Endodermal cell (in vitro differentiated cells): ENCODE measurements at regions not wholly inside any gene's neighbourhood (a gene's known extent, or its start where the extent isn't known, plus 50 kb on each side); places are given as distances from the start of the nearest gene placed in this dataset.
"Not testable (repeated sequence)": the region's sequence is repeated elsewhere in the genome, so short reads cannot be mapped to it uniquely, and the experiment has no call there.

Source experiments
- DNase-seq: peaks from one replicate; pipeline ENCODE4 v3.0.0-alpha.2; 2017
- H3K27ac ChIP-seq: 2 replicates; pipeline ENCODE4 v1.5.1; 2013; ENCODE audit warnings: mild to moderate bottlenecking, low read depth, low read length, moderate library complexity
- H3K27me3 ChIP-seq: 2 replicates; pipeline ENCODE4 v1.6.1; 2013; ENCODE audit warnings: mild to moderate bottlenecking, low read length, moderate library complexity; ENCODE audit not compliant: insufficient read depth, control insufficient read depth, poor library complexity, severe bottlenecking
- H3K36me3 ChIP-seq: 2 replicates; pipeline ENCODE4 v1.7.0; 2013; ENCODE audit warnings: mild to moderate bottlenecking, low read length, moderate library complexity; ENCODE audit not compliant: control insufficient read depth, insufficient read depth
- H3K4me1 ChIP-seq: one replicate; pipeline ENCODE4 v1.7.0; 2013; ENCODE audit warnings: low read length; ENCODE audit not compliant: control insufficient read depth, insufficient read depth
- H3K4me3 ChIP-seq: 2 replicates; pipeline ENCODE4 v1.5.1; 2013; ENCODE audit warnings: mild to moderate bottlenecking, low read length, moderate library complexity
- H3K9ac ChIP-seq: 2 replicates; pipeline ENCODE4 v1.6.1; 2013; ENCODE audit warnings: mild to moderate bottlenecking, low read length, moderate library complexity; ENCODE audit not compliant: poor library complexity, severe bottlenecking; ENCODE audit errors: extremely low read depth
- H3K9me3 ChIP-seq: 2 replicates; pipeline ENCODE4 v1.6.1; 2013; ENCODE audit warnings: mild to moderate bottlenecking, low read length, moderate library complexity; ENCODE audit not compliant: control insufficient read depth
- H3K27ac Mint-ChIP-seq: 2 replicates; pipeline ENCODE4 v1.8.0; 2020; ENCODE audit warnings: mixed read lengths
- H3K27me3 Mint-ChIP-seq: 2 replicates; pipeline ENCODE4 v1.8.0; 2021; ENCODE audit warnings: mild to moderate bottlenecking, mixed read lengths; ENCODE audit not compliant: insufficient read depth
- H3K36me3 Mint-ChIP-seq: 2 replicates; pipeline ENCODE4 v1.8.0; 2020; ENCODE audit warnings: low read depth, mixed read lengths
- H3K4me1 Mint-ChIP-seq: 2 replicates; pipeline ENCODE4 v1.8.0; 2020; ENCODE audit warnings: mixed read lengths
- H3K4me3 Mint-ChIP-seq: 2 replicates; pipeline ENCODE4 v1.8.0; 2020; ENCODE audit warnings: mild to moderate bottlenecking, moderate library complexity, mixed read lengths
- H3K9me3 Mint-ChIP-seq: 2 replicates; pipeline ENCODE4 v1.8.0; 2020; ENCODE audit warnings: mild to moderate bottlenecking, mixed read lengths
- WGBS, 2 experiments: methylation state at CpG; one replicate each; pipeline versions ENCODE4 v1.1.5 to v1.1.7; 2013; ENCODE audit warnings: missing lambda C conversion rate in 2 of 2, mixed read lengths in 1 of 2; ENCODE audit not compliant: insufficient coverage in 1 of 2, insufficient read length in 1 of 2; 5-methylcytosine and 5-hydroxymethylcytosine counted together
- TF ChIP-seq, protein P1 (sequence below): fragments of 200-600 bp; sonication (generic); conservative IDR thresholded peaks from 2 replicates; pipeline ENCODE4 v1.5.0; 2021; ENCODE audit warnings: antibody characterized with exemption, mild to moderate bottlenecking

DNA sequence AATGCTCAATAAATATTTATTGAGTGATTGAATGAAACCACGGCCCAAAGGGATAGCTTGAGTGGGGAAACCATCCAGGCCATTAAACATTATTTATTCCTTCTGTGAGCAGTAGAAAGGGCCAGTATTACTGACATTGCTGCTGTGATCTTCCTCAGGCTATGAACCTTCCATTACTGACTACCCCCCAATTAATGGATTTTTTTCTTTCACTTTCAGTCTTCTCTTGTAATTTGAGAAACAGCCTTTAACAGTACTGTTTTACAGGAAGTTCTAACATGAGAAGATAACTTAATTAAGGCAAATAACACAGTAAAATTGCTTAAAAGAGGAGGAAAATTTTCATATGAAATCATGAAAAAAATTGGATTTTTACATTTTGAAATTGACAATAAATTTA is 629.5 kb downstream of the TRHDE start:
- 86% methylated on average over 1 of the region's 1 CpG; no CpG with 5 or more reads in 1 of the 2 experiments for WGBS, 2 experiments
- Histone ChIP-seq H3K4me3 (no peak overlapping the region), H3K9ac (no peak overlapping the region), H3K36me3 (no peaks in the 10 kb centered on the region), H3K27me3 (no peaks in the 10 kb centered on the region), H3K4me1 (no peaks in the 10 kb centered on the region), H3K27ac (no peak overlapping the region), H3K9me3 (no peaks in the 10 kb centered on the region)
- no peak for DNase-seq
- TF ChIP-seq, protein P1, sequence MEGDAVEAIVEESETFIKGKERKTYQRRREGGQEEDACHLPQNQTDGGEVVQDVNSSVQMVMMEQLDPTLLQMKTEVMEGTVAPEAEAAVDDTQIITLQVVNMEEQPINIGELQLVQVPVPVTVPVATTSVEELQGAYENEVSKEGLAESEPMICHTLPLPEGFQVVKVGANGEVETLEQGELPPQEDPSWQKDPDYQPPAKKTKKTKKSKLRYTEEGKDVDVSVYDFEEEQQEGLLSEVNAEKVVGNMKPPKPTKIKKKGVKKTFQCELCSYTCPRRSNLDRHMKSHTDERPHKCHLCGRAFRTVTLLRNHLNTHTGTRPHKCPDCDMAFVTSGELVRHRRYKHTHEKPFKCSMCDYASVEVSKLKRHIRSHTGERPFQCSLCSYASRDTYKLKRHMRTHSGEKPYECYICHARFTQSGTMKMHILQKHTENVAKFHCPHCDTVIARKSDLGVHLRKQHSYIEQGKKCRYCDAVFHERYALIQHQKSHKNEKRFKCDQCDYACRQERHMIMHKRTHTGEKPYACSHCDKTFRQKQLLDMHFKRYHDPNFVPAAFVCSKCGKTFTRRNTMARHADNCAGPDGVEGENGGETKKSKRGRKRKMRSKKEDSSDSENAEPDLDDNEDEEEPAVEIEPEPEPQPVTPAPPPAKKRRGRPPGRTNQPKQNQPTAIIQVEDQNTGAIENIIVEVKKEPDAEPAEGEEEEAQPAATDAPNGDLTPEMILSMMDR, result no peak
- H3K9me3 Mint-ChIP-seq, result no peaks in the 10 kb centered on the region
- H3K27me3 Mint-ChIP-seq, result no peaks in the 10 kb centered on the region
- H3K4me1 Mint-ChIP-seq, result no peaks in the 10 kb centered on the region
- H3K4me3 Mint-ChIP-seq, result no peak overlapping the region
- H3K27ac Mint-ChIP-seq, result no peak overlapping the region
- no peaks in the 10 kb centered on the region for H3K36me3 Mint-ChIP-seq

DNA sequence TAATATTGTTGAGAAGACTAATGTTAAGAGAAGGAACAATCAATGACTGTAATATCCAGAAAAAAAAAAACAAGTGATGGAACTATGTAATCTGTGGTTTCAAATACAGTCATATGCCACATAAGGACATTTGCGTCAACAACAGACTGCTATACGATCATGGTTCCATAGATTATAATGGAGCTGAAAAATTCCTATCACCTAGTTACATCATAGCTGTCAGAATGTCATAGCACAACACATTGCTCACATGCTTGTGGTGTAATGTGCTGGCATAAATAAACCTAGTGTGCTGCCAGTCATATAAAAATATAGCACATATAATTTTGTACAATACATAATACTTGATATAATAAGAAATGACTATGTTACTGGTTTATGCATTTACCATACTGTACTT is 653.5 kb downstream of the TRHDE start:
- no peaks in the 10 kb centered on the region for H3K4me1 Mint-ChIP-seq
- no peak for DNase-seq
- H3K27me3 ChIP-seq, result no peaks in the 10 kb centered on the region
- H3K9me3 ChIP-seq, result no peaks in the 10 kb centered on the region
- no peak overlapping the region for H3K4me3 Mint-ChIP-seq
- no peaks in the 10 kb centered on the region for H3K36me3 Mint-ChIP-seq
- TF ChIP-seq, protein P1, result no peak
- no peak overlapping the region for H3K27ac ChIP-seq
- H3K9ac ChIP-seq, result no peak overlapping the region
- H3K27ac Mint-ChIP-seq, result no peak overlapping the region
- H3K4me1 ChIP-seq, result no peaks in the 10 kb centered on the region
- H3K27me3 Mint-ChIP-seq, result no peaks in the 10 kb centered on the region
- H3K4me3 ChIP-seq, result no peak overlapping the region
- H3K36me3 ChIP-seq, result no peaks in the 10 kb centered on the region
- H3K9me3 Mint-ChIP-seq, result no peaks in the 10 kb centered on the region
- WGBS, 2 experiments, result 95% methylated on average over 2 of the region's 2 CpGs; no CpG with 5 or more reads in 1 of the 2 experiments

DNA sequence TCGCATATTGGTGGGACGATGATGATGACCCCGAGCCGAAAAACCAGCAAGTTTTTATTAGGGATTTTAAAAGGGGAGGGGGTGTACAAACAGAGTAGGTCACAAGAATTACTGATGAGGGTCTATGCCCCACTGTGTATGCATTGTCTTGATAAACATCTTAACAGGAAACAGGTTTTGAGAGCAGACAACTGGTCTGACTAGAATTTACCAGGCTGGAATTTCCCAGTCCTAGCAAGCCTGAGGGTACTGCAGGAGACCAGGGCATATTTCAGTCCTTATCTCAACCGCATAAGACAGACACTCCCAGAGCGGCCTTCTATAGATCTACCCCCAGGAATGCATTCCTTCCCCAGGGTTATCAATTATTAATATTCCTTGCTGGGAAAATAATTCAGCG is 659.7 kb downstream of the TRHDE start:
- not testable (repeated sequence) for H3K4me3 ChIP-seq, H3K36me3 Mint-ChIP-seq, H3K27ac Mint-ChIP-seq, H3K27me3 Mint-ChIP-seq, H3K4me1 Mint-ChIP-seq, H3K4me1 ChIP-seq, H3K27me3 ChIP-seq, H3K9ac ChIP-seq, H3K4me3 Mint-ChIP-seq, H3K36me3 ChIP-seq, H3K27ac ChIP-seq, DNase-seq
- H3K9me3 ChIP-seq, result peaks cover 13% of the 10 kb centered on the region
- WGBS, 2 experiments, result 92 to 97% methylated on average over 6 to 7 of the region's 7 CpGs
- peaks cover 23% of the 10 kb centered on the region for H3K9me3 Mint-ChIP-seq

DNA sequence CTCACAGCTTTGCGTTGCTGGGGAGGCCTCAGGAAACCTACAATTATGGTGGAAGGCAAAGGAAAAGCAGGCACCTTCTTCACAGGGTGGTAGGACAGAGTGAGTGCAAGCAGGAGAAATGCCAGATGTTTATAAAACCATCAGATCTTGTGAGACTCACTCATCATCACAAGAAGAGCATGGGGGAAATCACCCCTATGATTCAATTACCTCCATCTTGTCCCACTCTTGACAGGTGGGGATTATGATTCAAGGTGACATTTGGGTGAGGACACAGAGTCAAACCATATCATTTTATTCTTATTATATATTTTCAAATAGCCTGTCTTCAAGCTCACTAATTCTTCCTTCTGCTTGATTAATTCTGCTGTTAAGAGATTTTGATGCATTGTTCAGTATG is 665.3 kb downstream of the TRHDE start:
- no peak for DNase-seq
- H3K9me3 ChIP-seq, result peaks cover 4% of the 10 kb centered on the region
- Mint-ChIP-seq H3K27ac (no peak overlapping the region), H3K36me3 (no peaks in the 10 kb centered on the region), H3K9me3 (peaks cover 35% of the 10 kb centered on the region), H3K4me3 (no peak overlapping the region), H3K4me1 (no peaks in the 10 kb centered on the region), H3K27me3 (no peaks in the 10 kb centered on the region)
- no peak overlapping the region for H3K9ac ChIP-seq
- H3K36me3 ChIP-seq, result no peaks in the 10 kb centered on the region
- 67 to 90% methylated on average over 1 of the region's 1 CpG for WGBS, 2 experiments
- H3K4me1 ChIP-seq, result no peaks in the 10 kb centered on the region
- H3K4me3 ChIP-seq, result no peak overlapping the region
- H3K27ac ChIP-seq, result no peak overlapping the region
- H3K27me3 ChIP-seq, result no peaks in the 10 kb centered on the region
- TF ChIP-seq, protein P1, result no peak
